ENCODE measurements at regions not wholly inside any gene's neighbourhood (a gene's known extent, or its start where the extent isn't known, plus 50 kb on each side); places are given as distances from the start of the nearest gene placed in this dataset.

DNA sequence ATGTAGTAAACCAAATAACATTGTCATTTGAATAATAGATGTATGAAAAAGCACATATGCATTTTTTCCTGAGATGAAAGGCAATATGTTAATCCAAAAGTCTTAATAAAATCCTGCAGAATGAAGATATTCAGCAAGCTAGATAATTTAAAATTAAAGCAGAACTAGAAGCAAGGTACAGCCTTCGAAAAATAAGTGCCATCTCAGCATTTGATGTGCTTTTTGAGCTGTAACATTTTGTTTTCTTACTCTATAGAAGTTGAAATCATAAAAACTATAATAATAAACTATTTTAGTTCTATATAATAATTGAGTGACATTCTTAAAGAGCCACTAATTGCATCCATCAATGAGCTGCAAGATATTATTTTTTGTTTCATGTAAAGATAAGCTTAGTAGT is 410.4 kb upstream of the TRAM1L1 start:
- ChIA-PET CTCF (interaction anchor here (1.8 kb wide), 1 partner anchor 8 kb away, joined by 8 read pairs; no protein-coding TSS in a partner anchor), POLR2A (no interaction called here)
- TF ChIP-seq, protein P1, sequence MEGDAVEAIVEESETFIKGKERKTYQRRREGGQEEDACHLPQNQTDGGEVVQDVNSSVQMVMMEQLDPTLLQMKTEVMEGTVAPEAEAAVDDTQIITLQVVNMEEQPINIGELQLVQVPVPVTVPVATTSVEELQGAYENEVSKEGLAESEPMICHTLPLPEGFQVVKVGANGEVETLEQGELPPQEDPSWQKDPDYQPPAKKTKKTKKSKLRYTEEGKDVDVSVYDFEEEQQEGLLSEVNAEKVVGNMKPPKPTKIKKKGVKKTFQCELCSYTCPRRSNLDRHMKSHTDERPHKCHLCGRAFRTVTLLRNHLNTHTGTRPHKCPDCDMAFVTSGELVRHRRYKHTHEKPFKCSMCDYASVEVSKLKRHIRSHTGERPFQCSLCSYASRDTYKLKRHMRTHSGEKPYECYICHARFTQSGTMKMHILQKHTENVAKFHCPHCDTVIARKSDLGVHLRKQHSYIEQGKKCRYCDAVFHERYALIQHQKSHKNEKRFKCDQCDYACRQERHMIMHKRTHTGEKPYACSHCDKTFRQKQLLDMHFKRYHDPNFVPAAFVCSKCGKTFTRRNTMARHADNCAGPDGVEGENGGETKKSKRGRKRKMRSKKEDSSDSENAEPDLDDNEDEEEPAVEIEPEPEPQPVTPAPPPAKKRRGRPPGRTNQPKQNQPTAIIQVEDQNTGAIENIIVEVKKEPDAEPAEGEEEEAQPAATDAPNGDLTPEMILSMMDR (IDR thresholded peaks at IDR 0.05; ENCODE audit: control extremely low read depth, extremely low read depth, low read depth, missing control alignments), result no peak
- no peak for DNase-seq (ENCODE audit: extremely low spot score)

DNA sequence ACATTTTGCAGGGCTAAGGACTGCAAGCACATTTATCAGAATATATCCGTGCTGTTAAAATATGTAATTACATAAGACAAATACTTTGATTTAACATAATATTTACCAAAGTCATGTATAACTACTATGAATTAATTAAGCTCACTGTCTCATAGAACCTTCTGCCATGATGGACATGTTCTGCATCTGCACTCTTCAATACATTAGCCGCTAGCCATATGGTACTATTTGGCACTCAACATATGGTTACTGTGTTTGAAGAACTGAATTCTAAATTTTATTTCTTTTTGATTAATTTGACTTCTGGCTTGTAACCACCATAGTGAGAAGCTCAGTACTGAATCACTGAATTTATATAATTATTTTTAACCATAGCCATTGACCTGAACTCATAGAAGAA is 427.0 kb upstream of the TRAM1L1 start:
- ChIA-PET POLR2A (no interaction called here), CTCF (no interaction called here)
- TF ChIP-seq, protein P1 (IDR thresholded peaks at IDR 0.05; ENCODE audit: control extremely low read depth, extremely low read depth, low read depth, missing control alignments), result no peak
- DNase-seq (ENCODE audit: extremely low spot score), result no peak

DNA sequence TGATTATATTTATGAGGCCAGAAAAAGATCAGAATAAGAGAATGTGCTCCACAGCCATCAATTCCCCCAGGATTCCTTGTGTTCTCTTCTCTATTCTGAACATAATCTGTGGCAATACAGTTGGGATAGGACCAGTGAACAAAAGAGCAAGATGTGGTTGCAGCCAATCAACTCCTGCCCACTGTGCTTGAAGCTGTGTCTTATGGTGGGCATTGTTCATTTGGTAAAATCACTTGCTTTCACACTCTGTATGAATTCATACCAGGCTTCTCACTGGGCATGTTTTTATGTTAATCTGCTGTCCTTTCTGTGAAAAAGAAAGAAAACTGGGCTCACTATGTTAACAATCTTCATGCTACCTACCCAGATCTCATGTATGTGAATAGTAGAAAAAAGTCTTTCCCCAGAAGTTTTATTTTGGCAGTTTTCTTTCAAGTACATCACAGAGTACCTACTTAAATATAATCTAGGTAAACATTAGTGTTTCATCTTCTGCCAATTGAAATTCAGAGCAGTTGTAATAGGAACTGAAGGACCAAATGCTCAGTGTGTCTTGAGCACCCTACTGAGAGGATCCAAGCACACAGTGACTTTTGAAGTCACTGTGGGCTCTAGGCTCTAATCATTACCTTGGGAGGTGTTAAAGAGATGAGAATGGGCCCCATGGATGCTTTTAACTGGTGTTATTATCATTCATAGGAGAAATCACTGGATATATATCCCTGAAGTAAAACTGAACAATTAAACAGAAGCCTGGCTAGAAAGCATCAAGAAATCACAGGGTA is 429.2 kb upstream of the TRAM1L1 start:
- CTCF ChIA-PET, result no interaction called here
- POLR2A ChIA-PET, result no interaction called here
- no peak for DNase-seq (ENCODE audit: extremely low spot score)
- TF ChIP-seq, protein P1 (IDR thresholded peaks at IDR 0.05; ENCODE audit: control extremely low read depth, extremely low read depth, low read depth, missing control alignments), result no peak

DNA sequence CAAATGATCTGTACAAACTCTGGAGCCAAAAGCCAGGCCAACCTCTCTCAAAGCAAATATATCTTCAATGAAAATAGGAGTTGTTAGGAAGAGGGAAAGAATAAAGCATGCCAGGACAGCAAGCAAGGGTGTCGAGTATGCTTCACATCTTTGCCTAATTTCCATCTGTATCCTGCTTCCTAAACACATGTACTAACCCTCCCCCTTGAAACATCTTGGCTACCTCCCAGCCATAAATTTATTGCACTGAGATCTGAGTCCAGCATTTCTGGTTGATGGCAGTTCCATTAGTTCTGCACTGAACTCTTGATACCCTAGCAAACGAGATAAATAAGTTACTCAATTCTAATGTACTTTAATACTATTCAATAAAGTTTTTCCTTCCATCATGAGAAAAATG is 430.5 kb upstream of the TRAM1L1 start:
- TF ChIP-seq, protein P1 (IDR thresholded peaks at IDR 0.05; ENCODE audit: control extremely low read depth, extremely low read depth, low read depth, missing control alignments), result no peak
- POLR2A ChIA-PET, result no interaction called here
- CTCF ChIA-PET, result no interaction called here

DNA sequence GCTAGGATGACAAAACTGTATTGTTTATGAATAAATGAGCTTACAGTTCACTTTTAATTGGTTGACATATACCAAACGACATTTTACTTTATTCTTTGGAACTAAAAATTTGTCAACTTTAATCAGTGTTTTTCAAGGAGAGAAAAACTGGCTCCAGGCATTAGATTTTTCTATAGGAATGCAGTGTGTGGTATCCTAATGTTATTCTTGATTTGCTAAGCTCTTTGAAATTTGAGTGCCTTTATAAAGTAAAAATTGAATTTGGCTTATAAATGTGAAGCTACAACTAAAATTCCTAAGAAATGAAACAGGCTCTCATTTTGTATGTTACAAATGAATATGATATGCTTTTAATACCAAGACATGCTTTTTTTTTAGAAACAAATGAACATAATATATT is 442.2 kb upstream of the TRAM1L1 start:
- ChIA-PET CTCF (no interaction called here), POLR2A (no interaction called here)
- TF ChIP-seq, protein P1 (IDR thresholded peaks at IDR 0.05; ENCODE audit: control extremely low read depth, extremely low read depth, low read depth, missing control alignments), result no peak
- no peak for DNase-seq (ENCODE audit: extremely low spot score)

More for the DNA sequence above, 430.5 kb upstream of the TRAM1L1 start:
- DNase-seq (ENCODE audit: extremely low spot score), result no peak

DNA sequence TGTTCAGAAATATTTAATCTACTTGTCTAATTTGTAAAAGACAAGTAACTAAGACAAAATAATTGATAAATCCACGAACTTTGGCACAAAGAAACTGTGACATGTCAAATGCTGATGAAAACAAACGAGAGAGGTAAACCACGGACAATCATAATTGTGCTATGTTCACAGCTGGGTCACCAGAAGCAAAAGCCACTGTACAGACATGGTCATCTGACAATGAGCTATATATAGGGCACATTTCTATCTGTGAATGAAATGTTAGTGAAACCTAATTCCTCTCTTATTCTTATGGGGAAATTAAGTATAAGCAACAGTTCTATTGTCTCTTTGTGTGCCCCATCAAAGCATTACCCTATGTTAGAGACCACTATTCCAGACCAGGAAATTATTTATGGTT is 444.0 kb upstream of the TRAM1L1 start:
- DNase-seq (ENCODE audit: extremely low spot score), result no peak
- ChIA-PET CTCF (no interaction called here), POLR2A (no interaction called here)
- TF ChIP-seq, protein P1 (IDR thresholded peaks at IDR 0.05; ENCODE audit: control extremely low read depth, extremely low read depth, low read depth, missing control alignments), result no peak

Data from GM10248 (cell line).